22Rv1 (cell line): ENCODE measurements at regions not wholly inside any gene's neighbourhood (a gene's known extent, or its start where the extent isn't known, plus 50 kb on each side); places are given as distances from the start of the nearest gene placed in this dataset.

Source experiments
- CTCF ChIP-seq: fragments of 450-650 bp; IDR thresholded peaks from 2 replicates; pipeline ENCODE4 v1.5.1; 2017; ENCODE audit warnings: mild to moderate bottlenecking
- ZFX ChIP-seq: fragments of 450-650 bp; IDR thresholded peaks from 2 replicates; pipeline ENCODE4 v1.6.1; 2017; ENCODE audit warnings: antibody characterized with exemption, borderline replicate concordance

- TF ChIP-seq CTCF (no peak), ZFX (no peak)
Observed at GRCh38 chr9:21615446-21615845, 133.3 kb upstream of the IFNE start.
